ENCODE measurements at regions not wholly inside any gene's neighbourhood (a gene's known extent, or its start where the extent isn't known, plus 50 kb on each side); places are given as distances from the start of the nearest gene placed in this dataset.

DNA sequence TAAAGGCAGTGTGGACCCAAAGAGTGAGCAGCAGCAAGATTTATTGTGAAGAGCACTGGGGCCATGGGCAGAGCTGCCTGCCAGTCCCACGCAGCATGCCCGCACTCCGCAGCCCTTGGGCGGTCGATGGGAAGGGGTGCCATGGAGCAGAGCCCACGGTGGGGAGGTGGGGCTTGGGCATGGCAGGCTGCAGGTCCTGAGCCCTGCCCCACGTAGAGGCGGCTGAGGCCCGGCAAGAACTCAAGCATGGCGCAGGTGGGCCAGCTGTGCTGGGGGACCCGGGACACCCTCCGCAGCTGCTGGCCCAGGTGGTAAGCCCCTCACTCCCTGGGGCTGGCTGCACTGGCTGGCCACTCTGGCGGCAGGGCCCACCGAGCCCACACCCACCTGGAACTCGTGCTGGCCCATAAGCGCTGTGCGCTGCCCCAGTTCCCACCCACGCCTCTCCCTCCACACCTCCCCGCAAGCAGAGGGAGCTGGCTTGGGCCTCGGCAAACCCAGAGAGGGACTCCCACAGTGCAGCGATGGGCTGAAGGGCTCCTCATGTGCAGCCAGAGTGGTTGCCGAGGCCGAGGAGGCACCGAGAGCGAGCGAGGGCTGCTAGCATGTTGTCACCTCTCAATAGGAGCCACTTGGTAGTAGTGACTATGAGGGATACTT, 1218.8 kb upstream of the EPHA6 start:
- Mint-ChIP-seq H3K27me3 (no peaks in the 10 kb centered on the region), H3K4me3 (no peak overlapping the region), H3K9me3 (peaks cover 12% of the 10 kb centered on the region), H3K36me3 (no peaks in the 10 kb centered on the region), H3K4me1 (ENCODE audit: low read depth in 2 of 2) (no peaks in the 10 kb centered on the region), H3K27ac (no peak overlapping the region)
- ATAC-seq: no peak
- no peak for DNase-seq (ENCODE audit: low spot score)

DNA sequence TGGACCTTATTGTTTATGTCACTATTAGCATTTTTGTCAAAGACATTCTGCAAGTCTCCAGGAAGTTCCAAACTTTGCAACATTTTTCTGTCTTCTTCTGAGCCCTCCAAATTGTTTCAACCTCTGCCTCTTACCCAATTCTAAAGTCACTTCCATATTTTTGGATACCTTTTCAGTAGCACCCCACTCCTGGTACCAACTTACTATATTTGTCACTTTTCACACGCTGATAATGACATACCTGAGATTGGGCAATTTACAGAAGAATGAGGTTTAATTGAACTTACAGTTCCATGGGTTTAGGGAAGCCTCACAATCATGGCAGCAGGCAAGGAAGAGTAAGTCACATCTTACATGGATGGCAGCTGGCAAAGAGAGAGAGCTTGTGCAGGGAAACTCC, 1206.5 kb upstream of the EPHA6 start:
- no peak for DNase-seq (ENCODE audit: low spot score)
- peaks cover 34% of the 10 kb centered on the region for H3K9me3 Mint-ChIP-seq
- no peaks in the 10 kb centered on the region for H3K27me3 Mint-ChIP-seq
- no peak overlapping the region for H3K4me3 Mint-ChIP-seq
- no peaks in the 10 kb centered on the region for H3K4me1 Mint-ChIP-seq (ENCODE audit: low read depth in 2 of 2)
- ATAC-seq: no peak
- H3K27ac Mint-ChIP-seq: no peak overlapping the region
- peaks cover 13% of the 10 kb centered on the region for H3K36me3 Mint-ChIP-seq

DNA sequence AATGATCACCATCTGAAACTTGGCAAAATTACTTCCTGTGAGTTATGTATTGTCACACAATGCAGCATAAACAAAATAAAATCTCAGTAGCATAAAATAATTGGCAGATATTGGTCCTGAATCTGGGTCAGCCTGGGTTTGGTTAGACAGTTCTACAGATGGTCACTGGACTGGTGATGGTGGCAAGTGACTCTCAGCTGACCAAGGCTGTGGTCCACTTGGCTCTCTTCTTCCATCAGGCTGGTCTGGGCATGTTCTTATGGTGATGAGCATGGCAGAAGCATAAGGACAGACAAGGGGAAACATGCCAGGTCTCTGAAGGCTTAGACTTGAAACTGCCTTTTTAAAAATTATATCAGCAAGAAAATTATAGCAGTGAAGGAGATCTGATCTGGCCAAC, 1205.0 kb upstream of the EPHA6 start:
- Mint-ChIP-seq H3K9me3 (peaks cover 31% of the 10 kb centered on the region), H3K27ac (no peak overlapping the region), H3K27me3 (no peaks in the 10 kb centered on the region), H3K4me1 (ENCODE audit: low read depth in 2 of 2) (no peaks in the 10 kb centered on the region), H3K36me3 (peaks cover 13% of the 10 kb centered on the region), H3K4me3 (no peak overlapping the region)
- DNase-seq (ENCODE audit: low spot score) (no peak), ATAC-seq (no peak)

DNA sequence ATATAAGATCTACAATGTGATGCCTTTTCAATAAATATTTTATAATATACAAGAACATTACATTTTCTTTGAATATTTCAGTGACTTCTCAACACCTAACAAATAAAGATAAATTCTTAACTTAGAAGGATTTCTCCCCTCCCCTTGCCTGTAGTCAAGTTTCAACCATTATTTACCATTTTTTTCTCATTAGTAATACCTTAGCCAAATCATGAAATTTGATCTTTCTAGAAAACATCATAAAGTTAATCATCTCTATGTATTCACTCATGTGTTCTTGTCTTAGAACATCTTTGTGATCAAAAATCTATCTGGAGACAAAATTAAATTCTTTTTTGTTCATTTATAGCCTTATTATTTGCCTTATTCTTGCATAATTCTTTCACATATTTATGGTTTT, 1201.8 kb upstream of the EPHA6 start:
- H3K27me3 Mint-ChIP-seq: no peaks in the 10 kb centered on the region

DNA sequence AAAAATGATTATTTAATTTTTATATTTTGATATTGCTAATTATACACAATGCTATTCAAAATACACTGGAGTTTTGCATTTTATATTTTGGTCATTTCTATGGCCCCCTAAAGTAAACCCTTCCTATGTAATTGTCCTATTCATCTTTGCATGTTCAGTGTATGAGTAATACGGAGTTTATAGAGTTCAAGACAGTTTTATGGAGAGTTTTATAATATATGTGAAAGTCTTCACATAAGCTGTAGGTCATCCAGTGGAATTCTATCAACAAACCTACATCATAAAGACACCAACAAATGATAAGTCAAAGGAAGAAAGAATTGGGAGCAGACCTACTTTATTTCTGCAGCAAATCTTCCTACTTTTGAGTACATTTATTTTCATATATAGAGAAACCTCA, 1200.4 kb upstream of the EPHA6 start:
- H3K27ac Mint-ChIP-seq: no peak overlapping the region
- H3K36me3 Mint-ChIP-seq: no peaks in the 10 kb centered on the region
- H3K27me3 Mint-ChIP-seq: no peaks in the 10 kb centered on the region
- no peak for ATAC-seq
- no peak for DNase-seq (ENCODE audit: low spot score)
- H3K4me1 Mint-ChIP-seq (ENCODE audit: low read depth in 2 of 2): no peaks in the 10 kb centered on the region
- H3K9me3 Mint-ChIP-seq: peaks cover 18% of the 10 kb centered on the region
- no peak overlapping the region for H3K4me3 Mint-ChIP-seq

More for the DNA sequence above, 1201.8 kb upstream of the EPHA6 start:
- Mint-ChIP-seq H3K4me1 (ENCODE audit: low read depth in 2 of 2) (no peaks in the 10 kb centered on the region), H3K9me3 (peaks cover 23% of the 10 kb centered on the region), H3K36me3 (peaks cover 4% of the 10 kb centered on the region), H3K4me3 (no peak overlapping the region), H3K27ac (no peak overlapping the region)
- ATAC-seq: no peak
- no peak for DNase-seq (ENCODE audit: low spot score)

DNA sequence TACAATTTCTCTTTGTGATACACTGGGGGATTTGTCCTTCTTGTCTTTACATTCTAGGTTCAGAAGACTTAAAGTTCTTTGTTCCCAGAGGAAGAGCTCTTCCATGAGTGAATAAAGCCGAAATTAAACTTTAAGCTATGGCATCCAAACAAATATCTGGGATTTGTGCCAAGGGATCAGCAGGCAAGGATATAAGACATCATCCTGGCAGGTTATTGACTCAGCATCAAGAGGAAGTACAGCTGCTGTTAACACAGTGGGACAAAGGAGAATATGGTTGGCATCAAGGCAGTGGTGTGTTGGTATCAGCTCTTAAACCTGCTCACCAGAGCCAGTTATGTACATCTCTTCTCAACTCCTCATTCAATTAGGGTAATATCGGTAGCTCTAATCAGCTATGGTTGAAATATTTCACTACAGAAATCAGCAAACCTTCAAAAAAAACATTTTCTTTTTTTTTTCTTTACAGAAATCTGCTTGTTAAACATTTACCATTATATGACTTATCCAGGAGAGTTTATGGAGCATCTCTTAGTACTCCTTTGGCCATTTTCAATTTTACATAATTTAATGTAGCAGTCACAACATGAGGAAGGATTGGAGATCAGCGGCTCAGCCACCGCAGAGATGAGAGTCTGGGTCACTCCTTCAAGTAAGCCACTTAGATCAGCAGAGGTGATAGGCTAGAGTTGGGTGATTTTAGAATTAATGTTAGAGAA, 1198.6 kb upstream of the EPHA6 start:
- Mint-ChIP-seq H3K4me1 (ENCODE audit: low read depth in 2 of 2) (no peaks in the 10 kb centered on the region), H3K4me3 (no peak overlapping the region), H3K9me3 (peaks cover 14% of the 10 kb centered on the region), H3K27me3 (no peaks in the 10 kb centered on the region), H3K36me3 (no peaks in the 10 kb centered on the region), H3K27ac (no peak overlapping the region)
- ATAC-seq: no peak
- no peak for DNase-seq (ENCODE audit: low spot score)

DNA sequence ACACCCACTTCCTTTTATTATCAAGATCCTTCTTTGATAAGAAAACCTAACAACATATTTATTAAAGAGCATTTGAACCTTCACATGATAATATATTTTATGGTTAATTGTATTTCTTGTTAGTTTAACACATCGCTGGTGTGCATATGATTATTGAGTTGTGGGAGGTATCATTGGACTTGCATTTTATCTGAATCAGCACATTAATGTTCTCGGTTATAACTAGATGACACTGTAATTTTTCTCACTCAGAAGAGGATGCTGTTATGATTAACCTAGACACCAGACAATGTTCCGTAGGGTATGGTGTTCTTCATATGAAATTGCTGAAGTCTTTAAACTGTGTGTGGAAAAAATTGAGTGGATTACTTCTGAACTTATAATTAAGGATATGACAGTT, 1188.3 kb upstream of the EPHA6 start:
- no peaks in the 10 kb centered on the region for H3K36me3 Mint-ChIP-seq
- no peaks in the 10 kb centered on the region for H3K4me1 Mint-ChIP-seq (ENCODE audit: low read depth in 2 of 2)
- no peak overlapping the region for H3K4me3 Mint-ChIP-seq
- peaks cover 2% of the 10 kb centered on the region for H3K9me3 Mint-ChIP-seq
- no peak for ATAC-seq
- H3K27me3 Mint-ChIP-seq: no peaks in the 10 kb centered on the region
- no peak for DNase-seq (ENCODE audit: low spot score)
- H3K27ac Mint-ChIP-seq: no peak overlapping the region

DNA sequence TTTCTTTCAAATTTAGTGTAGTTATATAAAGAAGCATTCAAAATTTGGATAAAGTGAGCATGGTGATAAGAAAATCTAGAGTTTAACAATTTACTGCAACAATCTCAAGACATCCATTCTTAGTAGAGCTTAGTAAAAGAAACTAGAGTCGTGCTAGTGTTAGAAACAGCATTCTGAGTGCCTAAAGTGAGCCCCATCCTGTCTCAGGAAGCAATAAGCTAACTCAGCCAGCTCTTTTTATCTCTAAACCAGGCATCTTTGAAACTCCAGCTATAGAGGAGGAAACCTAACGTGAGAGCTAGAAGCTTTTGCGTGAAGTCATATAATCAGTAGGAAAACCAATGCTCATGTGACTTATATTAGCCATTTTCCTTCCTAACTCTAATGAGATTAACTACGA, 1187.1 kb upstream of the EPHA6 start:
- ATAC-seq (no peak), DNase-seq (ENCODE audit: low spot score) (no peak)
- Mint-ChIP-seq H3K27me3 (no peaks in the 10 kb centered on the region), H3K4me3 (no peak overlapping the region), H3K36me3 (no peaks in the 10 kb centered on the region), H3K9me3 (peaks cover 4% of the 10 kb centered on the region), H3K4me1 (ENCODE audit: low read depth in 2 of 2) (no peaks in the 10 kb centered on the region), H3K27ac (no peak overlapping the region)

DNA sequence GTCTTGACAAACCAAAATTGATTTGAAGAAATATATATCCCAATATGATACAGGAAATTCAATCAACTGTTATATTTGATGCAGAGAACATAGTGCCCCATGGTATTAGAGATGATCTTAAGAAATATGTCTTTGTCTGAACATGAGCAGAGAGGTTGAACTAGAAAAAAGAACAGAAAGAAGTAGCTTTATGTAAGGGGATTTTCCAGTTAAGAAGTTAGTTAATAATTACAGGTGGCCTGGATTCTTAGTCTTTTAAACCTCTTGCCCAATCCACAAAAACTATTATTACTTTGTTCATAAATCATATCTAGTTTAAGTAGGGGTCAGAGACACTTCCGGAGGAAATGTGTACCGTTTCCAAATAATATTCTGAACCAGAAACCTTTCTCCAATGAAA, 1186.7 kb upstream of the EPHA6 start:
- H3K9me3 Mint-ChIP-seq: peaks cover 6% of the 10 kb centered on the region
- no peak overlapping the region for H3K27ac Mint-ChIP-seq
- H3K4me3 Mint-ChIP-seq: no peak overlapping the region
- no peak for DNase-seq (ENCODE audit: low spot score)
- ATAC-seq: no peak
- H3K36me3 Mint-ChIP-seq: no peaks in the 10 kb centered on the region
- H3K4me1 Mint-ChIP-seq (ENCODE audit: low read depth in 2 of 2): no peaks in the 10 kb centered on the region
- H3K27me3 Mint-ChIP-seq: no peaks in the 10 kb centered on the region

DNA sequence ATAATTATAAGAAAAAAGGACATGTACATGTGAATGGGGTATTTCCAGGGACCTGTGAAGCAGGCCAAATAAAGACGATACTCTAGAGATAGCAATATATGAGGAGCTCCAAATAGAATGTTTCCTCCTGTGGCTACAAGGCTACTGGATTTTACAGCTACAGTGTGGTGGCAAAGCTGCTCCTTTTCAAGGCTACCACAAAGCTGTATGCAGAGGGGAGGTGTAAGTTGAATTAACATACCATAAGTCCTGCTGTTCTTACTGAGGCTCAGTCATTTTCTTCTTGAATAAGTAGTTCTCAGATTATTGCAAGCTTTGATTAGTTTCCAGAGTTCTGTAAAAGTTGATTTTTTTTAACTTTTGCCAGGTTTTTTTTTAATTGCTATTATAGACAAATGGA, 1184.6 kb upstream of the EPHA6 start:
- Mint-ChIP-seq H3K36me3 (no peaks in the 10 kb centered on the region), H3K27me3 (no peaks in the 10 kb centered on the region), H3K4me1 (ENCODE audit: low read depth in 2 of 2) (no peaks in the 10 kb centered on the region), H3K9me3 (peaks cover 9% of the 10 kb centered on the region), H3K4me3 (no peak overlapping the region), H3K27ac (no peak overlapping the region)
- DNase-seq (ENCODE audit: low spot score): no peak
- no peak for ATAC-seq

DNA sequence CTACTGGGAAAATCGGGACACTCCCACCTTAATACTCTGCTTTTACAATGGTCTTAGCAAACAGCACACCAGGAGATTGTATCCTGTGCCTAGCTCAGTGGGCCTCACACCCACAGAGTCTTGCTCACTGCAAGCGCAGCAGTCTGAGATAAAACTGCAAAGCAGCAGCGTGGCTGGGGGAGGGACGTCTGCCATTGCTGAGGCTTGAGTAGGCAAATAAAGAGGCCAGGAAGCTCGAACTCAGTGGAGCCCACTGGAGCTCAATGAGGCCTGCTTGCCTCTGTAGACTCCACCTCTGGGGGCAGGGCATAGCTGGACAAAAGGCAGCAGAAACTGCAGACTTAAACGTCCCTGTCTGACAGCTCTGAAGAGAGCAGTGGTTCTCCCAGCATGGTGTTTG, 1169.1 kb upstream of the EPHA6 start:
- DNase-seq (ENCODE audit: low spot score) (no peak), ATAC-seq (no peak)
- Mint-ChIP-seq H3K4me1 (ENCODE audit: low read depth in 2 of 2) (no peaks in the 10 kb centered on the region), H3K27ac (no peak overlapping the region), H3K9me3 (peaks cover 39% of the 10 kb centered on the region), H3K4me3 (no peak overlapping the region), H3K27me3 (no peaks in the 10 kb centered on the region), H3K36me3 (peaks cover 21% of the 10 kb centered on the region)

DNA sequence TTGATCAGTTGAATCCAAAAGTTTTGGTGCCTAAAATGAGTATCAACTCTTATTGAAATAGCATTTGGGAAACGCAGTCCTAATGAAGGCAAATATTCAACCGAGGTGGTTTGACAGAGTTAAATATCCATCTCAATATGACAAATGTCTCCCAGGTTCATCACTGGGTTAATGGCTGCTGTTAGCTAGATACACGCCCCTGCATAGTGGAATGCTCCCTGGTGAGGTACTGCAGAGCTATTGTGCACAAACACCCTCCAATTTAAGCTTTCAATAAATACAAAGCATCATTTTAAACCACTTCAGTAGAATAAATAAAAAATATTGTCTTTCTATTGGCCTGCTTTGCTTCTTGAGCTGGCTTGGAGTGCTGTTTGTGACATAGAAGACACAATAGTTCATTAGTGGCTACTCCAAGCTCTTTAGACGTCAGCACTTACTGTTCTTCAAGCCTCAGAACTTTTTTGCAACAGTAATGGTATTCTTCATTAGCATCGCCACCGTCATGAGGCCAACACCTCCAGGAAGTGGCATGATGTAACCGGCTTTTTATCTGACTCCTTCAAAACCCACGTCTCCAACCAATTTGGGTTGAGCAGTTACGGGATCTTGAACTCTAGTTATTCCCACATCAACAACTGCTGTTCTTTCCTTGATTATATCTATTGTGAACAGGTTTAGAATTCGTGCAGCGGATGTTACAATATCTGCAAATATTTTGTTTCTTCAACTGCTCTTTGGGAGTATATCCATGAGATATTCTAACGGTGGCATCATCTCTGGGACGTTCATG, 1159.6 kb upstream of the EPHA6 start:
- Mint-ChIP-seq H3K9me3 (peaks cover 4% of the 10 kb centered on the region), H3K27ac (no peak overlapping the region), H3K4me1 (ENCODE audit: low read depth in 2 of 2) (no peaks in the 10 kb centered on the region), H3K36me3 (no peaks in the 10 kb centered on the region), H3K4me3 (no peak overlapping the region), H3K27me3 (no peaks in the 10 kb centered on the region)
- no peak for DNase-seq (ENCODE audit: low spot score)
- ATAC-seq: no peak

DNA sequence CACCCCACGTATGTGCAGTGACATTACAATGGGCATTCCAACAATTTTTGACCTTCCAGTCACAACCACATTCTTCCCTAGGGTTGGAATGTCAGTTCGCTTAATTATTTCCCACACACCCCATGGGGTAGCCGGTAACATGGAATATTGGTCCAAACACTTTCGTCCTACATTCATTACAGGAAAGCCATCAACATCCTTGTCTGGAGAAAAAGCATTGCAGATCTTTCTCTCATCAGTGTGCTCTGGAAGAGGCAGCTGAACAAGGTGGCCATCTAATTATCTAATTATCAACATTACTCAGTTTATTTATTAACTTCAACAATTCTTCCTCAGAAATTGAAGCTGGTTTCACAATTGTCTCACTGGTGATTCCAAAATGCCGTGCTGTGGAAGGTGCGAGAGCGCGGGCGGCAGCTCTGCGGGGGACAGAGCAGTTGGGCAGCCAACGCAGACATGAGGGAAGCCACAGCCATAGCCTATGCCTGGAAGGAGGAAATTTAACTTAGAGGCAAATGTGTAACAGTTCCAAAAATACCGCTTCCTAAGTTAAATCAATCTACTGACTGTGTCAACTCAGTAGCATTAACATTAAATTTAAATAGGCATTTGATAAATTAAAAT, 1158.9 kb upstream of the EPHA6 start:
- no peaks in the 10 kb centered on the region for H3K27me3 Mint-ChIP-seq
- H3K36me3 Mint-ChIP-seq: peaks cover 6% of the 10 kb centered on the region
- ATAC-seq: no peak

DNA sequence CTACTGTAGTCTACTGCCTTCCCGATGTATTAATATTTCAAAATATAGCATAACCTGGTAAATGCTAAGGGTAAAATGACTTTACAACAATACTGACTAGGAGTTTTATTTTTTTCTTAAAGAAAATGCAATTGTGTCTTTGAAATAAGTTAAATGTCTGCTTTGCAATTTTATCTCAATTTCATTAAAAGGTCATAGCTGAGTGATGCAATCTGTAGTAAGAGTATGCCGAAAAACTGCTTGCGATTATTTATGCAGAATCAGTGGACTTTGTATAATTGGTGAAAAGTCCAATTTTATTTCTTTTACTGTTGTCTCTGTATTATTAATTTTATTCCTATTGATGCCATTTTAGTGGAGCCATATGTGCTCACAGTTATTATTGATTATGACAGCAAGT, 1143.6 kb upstream of the EPHA6 start:
- Mint-ChIP-seq H3K4me1 (ENCODE audit: low read depth in 2 of 2) (no peaks in the 10 kb centered on the region), H3K27me3 (no peaks in the 10 kb centered on the region), H3K9me3 (peaks cover 6% of the 10 kb centered on the region), H3K36me3 (peaks cover 5% of the 10 kb centered on the region), H3K27ac (no peak overlapping the region), H3K4me3 (no peak overlapping the region)
- no peak for DNase-seq (ENCODE audit: low spot score)
- ATAC-seq: no peak

More for the DNA sequence above, 1158.9 kb upstream of the EPHA6 start:
- Mint-ChIP-seq H3K9me3 (no peaks in the 10 kb centered on the region), H3K27ac (no peak overlapping the region), H3K4me1 (ENCODE audit: low read depth in 2 of 2) (no peaks in the 10 kb centered on the region), H3K4me3 (no peak overlapping the region)
- DNase-seq (ENCODE audit: low spot score): no peak
